HEK293 (cell line): ENCODE measurements at regions not wholly inside any gene's neighbourhood (a gene's known extent, or its start where the extent isn't known, plus 50 kb on each side); places are given as distances from the start of the nearest gene placed in this dataset.

Experiments
- CTCF ChIA-PET: fragments of 350-600 bp; formaldehyde crosslinking; extraction: SDS; loops from one replicate; lab custom pipeline; 2021; ENCODE audit warnings: antibody characterized with exemption; lab: Yijun Ruan, JAX
- POLR2A ChIA-PET: fragments of 300-600 bp; formaldehyde crosslinking; extraction: SDS; loops from one replicate; lab custom pipeline; 2020; ENCODE audit warnings: antibody characterized with exemption, inconsistent platforms; lab: Yijun Ruan, JAX
- H3K27ac ChIP-seq: fragments of 200-500 bp; sonication (Bioruptor generic); 2 replicates; pipeline ENCODE4 v1.5.1; 2014; ENCODE audit warnings: low read depth, low read length, control low read depth, inconsistent platforms; ENCODE audit errors: extremely low read depth
- H3K36me3 ChIP-seq, 2 experiments: fragments of 200-500 bp in 1 of 2; sonication (Bioruptor generic) in 1 of 2; 1 replicate in 1 of 2; 2 replicates in 1 of 2; pipeline ENCODE4 v1.5.1; 2014 to 2017; ENCODE audit warnings: inconsistent platforms in 2 of 2, low read length in 2 of 2; ENCODE audit not compliant: control insufficient read depth in 2 of 2, insufficient read depth in 1 of 2
- H3K4me1 ChIP-seq: fragments of 200-500 bp; sonication (Bioruptor generic); 2 replicates; pipeline ENCODE4 v1.5.1; 2014; ENCODE audit warnings: mild to moderate bottlenecking, low read length, inconsistent platforms; ENCODE audit not compliant: control insufficient read depth, insufficient read depth
- H3K4me3 ChIP-seq: 2 replicates; pipeline ENCODE4 v1.5.1; 2011; ENCODE audit warnings: low read depth, mild to moderate bottlenecking, control low read depth, low read length, moderate library complexity
- H3K9me3 ChIP-seq: fragments of 200-500 bp; sonication (Bioruptor generic); 2 replicates; pipeline ENCODE4 v1.5.1; 2014; ENCODE audit warnings: low read depth, low read length, inconsistent platforms; ENCODE audit not compliant: control insufficient read depth, insufficient read depth
- KLF7 ChIP-seq: fragments of 450-650 bp; formaldehyde crosslinking; IDR thresholded peaks from 2 replicates; pipeline ENCODE4 v1.5.1; 2016; ENCODE audit warnings: missing biosample characterization, missing genetic modification characterization, borderline replicate concordance
- MEIS1 ChIP-seq: sonication (generic); formaldehyde crosslinking; IDR thresholded peaks from 2 replicates; pipeline ENCODE4 v1.8.1; 2022; ENCODE audit warnings: missing genetic modification reagents, mild to moderate bottlenecking, borderline replicate concordance
- REPIN1 ChIP-seq: fragments of 450-650 bp; formaldehyde crosslinking; IDR thresholded peaks from 2 replicates; pipeline ENCODE4 v1.5.1; 2017; ENCODE audit warnings: missing biosample characterization, missing genetic modification characterization, low read depth
- SALL2 ChIP-seq: fragments of 450-650 bp; formaldehyde crosslinking; IDR thresholded peaks from 2 replicates; pipeline ENCODE4 v1.5.0; 2017; ENCODE audit warnings: missing biosample characterization, mild to moderate bottlenecking, missing genetic modification characterization, borderline replicate concordance
- SCRT1 ChIP-seq: fragments of 450-650 bp; formaldehyde crosslinking; IDR thresholded peaks from 2 replicates; pipeline ENCODE4 v1.5.1; 2016; ENCODE audit warnings: missing biosample characterization, missing genetic modification characterization, borderline replicate concordance
- SETDB1 ChIP-seq: IDR thresholded peaks from one replicate; pipeline ENCODE4 v1.6.1; 2017; ENCODE audit warnings: mild to moderate bottlenecking, low read length, moderate library complexity, mixed read lengths; ENCODE audit not compliant: insufficient read length
- ZBTB48 ChIP-seq: fragments of 450-650 bp; formaldehyde crosslinking; IDR thresholded peaks from 2 replicates; pipeline ENCODE4 v1.5.1; 2016; ENCODE audit warnings: missing biosample characterization, missing genetic modification characterization
- ZEB2 ChIP-seq: fragments of 450-650 bp; formaldehyde crosslinking; IDR thresholded peaks from 2 replicates; pipeline ENCODE4 v1.5.1; 2016; ENCODE audit warnings: missing biosample characterization, missing genetic modification characterization
- ZFP37 ChIP-seq: fragments of 450-650 bp; formaldehyde crosslinking; IDR thresholded peaks from 2 replicates; pipeline ENCODE4 v1.5.1; 2016; ENCODE audit warnings: missing biosample characterization, missing genetic modification characterization
- ZNF157 ChIP-seq: fragments of 450-650 bp; formaldehyde crosslinking; IDR thresholded peaks from 2 replicates; pipeline ENCODE4 v1.5.1; 2016; ENCODE audit warnings: missing biosample characterization, missing genetic modification characterization
- ZNF248 ChIP-seq: fragments of 450-650 bp; formaldehyde crosslinking; IDR thresholded peaks from 2 replicates; pipeline ENCODE4 v1.5.1; 2017; ENCODE audit warnings: missing biosample characterization, missing genetic modification characterization
- ZNF544 ChIP-seq: fragments of 450-650 bp; formaldehyde crosslinking; IDR thresholded peaks from 2 replicates; pipeline ENCODE4 v1.5.0; 2017; ENCODE audit warnings: missing biosample characterization, missing genetic modification characterization
- ZNF555 ChIP-seq: fragments of 450-650 bp; formaldehyde crosslinking; conservative IDR thresholded peaks from 2 replicates; pipeline ENCODE4 v1.5.1; 2017; ENCODE audit warnings: missing biosample characterization, mild to moderate bottlenecking, missing genetic modification characterization, inconsistent platforms
- ZNF747 ChIP-seq: fragments of 450-650 bp; formaldehyde crosslinking; IDR thresholded peaks from 2 replicates; pipeline ENCODE4 v1.5.1; 2016; ENCODE audit warnings: missing biosample characterization, missing genetic modification characterization
- ZNF791 ChIP-seq: fragments of 450-650 bp; formaldehyde crosslinking; IDR thresholded peaks from 2 replicates; pipeline ENCODE4 v1.5.1; 2016; ENCODE audit warnings: missing biosample characterization, missing genetic modification characterization
- TF ChIP-seq, protein P1 (sequence below): fragments of 450-650 bp; formaldehyde crosslinking; IDR thresholded peaks from 2 replicates; pipeline ENCODE4 v1.5.1; 2017; ENCODE audit warnings: missing biosample characterization, missing genetic modification characterization
- TF ChIP-seq, protein P2 (sequence below): fragments of 450-650 bp; formaldehyde crosslinking; IDR thresholded peaks from 2 replicates; pipeline ENCODE4 v1.5.1; 2016; ENCODE audit warnings: missing biosample characterization, missing genetic modification characterization
- TF ChIP-seq, protein P3 (sequence below): fragments of 450-650 bp; formaldehyde crosslinking; IDR thresholded peaks from 2 replicates; pipeline ENCODE4 v1.5.1; 2016; ENCODE audit warnings: missing biosample characterization, missing genetic modification characterization, low read depth
- TF ChIP-seq, protein P4 (sequence below): sonication (generic); formaldehyde crosslinking; IDR thresholded peaks from 2 replicates; pipeline ENCODE4 v1.8.1; 2022; ENCODE audit warnings: mild to moderate bottlenecking, moderate library complexity, missing genetic modification reagents
- TF ChIP-seq, protein P5 (sequence below): fragments of 450-650 bp; formaldehyde crosslinking; IDR thresholded peaks from 2 replicates; pipeline ENCODE4 v1.5.1; 2016; ENCODE audit warnings: missing biosample characterization, missing genetic modification characterization

DNA sequence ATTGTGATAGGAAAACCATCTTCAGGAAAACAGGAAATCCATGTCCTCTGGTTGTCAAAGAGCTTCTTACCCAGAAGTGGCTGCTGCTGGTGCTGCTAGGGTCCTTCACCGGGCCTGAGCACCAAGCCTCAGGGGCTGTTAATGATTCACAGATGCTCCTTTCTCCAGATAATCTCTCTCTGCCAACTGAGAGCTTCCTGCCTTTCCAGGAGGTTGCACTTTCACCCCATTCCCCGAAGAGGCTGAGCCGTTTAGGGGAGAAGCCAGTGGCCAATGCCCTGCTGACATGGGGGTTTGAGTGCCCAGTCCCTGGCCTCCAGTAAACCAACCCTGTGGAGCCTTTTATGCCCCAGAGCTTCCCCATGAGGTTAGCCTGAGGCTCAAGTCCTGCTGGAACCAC, 122.4 kb downstream of the CBLN4 start:
- no peak overlapping the region for H3K4me3 ChIP-seq
- H3K4me1 ChIP-seq, result no peaks in the 10 kb centered on the region
- ChIA-PET CTCF (no interaction called here), POLR2A (no interaction called here)
- H3K27ac ChIP-seq, result no peak overlapping the region
- H3K36me3 ChIP-seq, result no peaks in the 10 kb centered on the region
- no peak for TF ChIP-seq SALL2 (tag by site-specific recombination)
- TF ChIP-seq KLF7 (tag by site-specific recombination), result no peak
- no peak for TF ChIP-seq ZFP37 (tag by site-specific recombination)
- no peak for TF ChIP-seq SETDB1
- no peak for TF ChIP-seq ZNF791
- TF ChIP-seq, protein P1, sequence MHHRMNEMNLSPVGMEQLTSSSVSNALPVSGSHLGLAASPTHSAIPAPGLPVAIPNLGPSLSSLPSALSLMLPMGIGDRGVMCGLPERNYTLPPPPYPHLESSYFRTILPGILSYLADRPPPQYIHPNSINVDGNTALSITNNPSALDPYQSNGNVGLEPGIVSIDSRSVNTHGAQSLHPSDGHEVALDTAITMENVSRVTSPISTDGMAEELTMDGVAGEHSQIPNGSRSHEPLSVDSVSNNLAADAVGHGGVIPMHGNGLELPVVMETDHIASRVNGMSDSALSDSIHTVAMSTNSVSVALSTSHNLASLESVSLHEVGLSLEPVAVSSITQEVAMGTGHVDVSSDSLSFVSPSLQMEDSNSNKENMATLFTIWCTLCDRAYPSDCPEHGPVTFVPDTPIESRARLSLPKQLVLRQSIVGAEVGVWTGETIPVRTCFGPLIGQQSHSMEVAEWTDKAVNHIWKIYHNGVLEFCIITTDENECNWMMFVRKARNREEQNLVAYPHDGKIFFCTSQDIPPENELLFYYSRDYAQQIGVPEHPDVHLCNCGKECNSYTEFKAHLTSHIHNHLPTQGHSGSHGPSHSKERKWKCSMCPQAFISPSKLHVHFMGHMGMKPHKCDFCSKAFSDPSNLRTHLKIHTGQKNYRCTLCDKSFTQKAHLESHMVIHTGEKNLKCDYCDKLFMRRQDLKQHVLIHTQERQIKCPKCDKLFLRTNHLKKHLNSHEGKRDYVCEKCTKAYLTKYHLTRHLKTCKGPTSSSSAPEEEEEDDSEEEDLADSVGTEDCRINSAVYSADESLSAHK (tag by site-specific recombination), result no peak
- TF ChIP-seq SCRT1, result no peak
- no peak for TF ChIP-seq ZBTB48 (tag by site-specific recombination)
- no peak for TF ChIP-seq REPIN1 (tag by site-specific recombination)
- TF ChIP-seq, protein P2, sequence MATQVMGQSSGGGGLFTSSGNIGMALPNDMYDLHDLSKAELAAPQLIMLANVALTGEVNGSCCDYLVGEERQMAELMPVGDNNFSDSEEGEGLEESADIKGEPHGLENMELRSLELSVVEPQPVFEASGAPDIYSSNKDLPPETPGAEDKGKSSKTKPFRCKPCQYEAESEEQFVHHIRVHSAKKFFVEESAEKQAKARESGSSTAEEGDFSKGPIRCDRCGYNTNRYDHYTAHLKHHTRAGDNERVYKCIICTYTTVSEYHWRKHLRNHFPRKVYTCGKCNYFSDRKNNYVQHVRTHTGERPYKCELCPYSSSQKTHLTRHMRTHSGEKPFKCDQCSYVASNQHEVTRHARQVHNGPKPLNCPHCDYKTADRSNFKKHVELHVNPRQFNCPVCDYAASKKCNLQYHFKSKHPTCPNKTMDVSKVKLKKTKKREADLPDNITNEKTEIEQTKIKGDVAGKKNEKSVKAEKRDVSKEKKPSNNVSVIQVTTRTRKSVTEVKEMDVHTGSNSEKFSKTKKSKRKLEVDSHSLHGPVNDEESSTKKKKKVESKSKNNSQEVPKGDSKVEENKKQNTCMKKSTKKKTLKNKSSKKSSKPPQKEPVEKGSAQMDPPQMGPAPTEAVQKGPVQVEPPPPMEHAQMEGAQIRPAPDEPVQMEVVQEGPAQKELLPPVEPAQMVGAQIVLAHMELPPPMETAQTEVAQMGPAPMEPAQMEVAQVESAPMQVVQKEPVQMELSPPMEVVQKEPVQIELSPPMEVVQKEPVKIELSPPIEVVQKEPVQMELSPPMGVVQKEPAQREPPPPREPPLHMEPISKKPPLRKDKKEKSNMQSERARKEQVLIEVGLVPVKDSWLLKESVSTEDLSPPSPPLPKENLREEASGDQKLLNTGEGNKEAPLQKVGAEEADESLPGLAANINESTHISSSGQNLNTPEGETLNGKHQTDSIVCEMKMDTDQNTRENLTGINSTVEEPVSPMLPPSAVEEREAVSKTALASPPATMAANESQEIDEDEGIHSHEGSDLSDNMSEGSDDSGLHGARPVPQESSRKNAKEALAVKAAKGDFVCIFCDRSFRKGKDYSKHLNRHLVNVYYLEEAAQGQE (tag by site-specific recombination), result no peak
- TF ChIP-seq ZNF248 (tag by site-specific recombination), result no peak
- TF ChIP-seq, protein P3, sequence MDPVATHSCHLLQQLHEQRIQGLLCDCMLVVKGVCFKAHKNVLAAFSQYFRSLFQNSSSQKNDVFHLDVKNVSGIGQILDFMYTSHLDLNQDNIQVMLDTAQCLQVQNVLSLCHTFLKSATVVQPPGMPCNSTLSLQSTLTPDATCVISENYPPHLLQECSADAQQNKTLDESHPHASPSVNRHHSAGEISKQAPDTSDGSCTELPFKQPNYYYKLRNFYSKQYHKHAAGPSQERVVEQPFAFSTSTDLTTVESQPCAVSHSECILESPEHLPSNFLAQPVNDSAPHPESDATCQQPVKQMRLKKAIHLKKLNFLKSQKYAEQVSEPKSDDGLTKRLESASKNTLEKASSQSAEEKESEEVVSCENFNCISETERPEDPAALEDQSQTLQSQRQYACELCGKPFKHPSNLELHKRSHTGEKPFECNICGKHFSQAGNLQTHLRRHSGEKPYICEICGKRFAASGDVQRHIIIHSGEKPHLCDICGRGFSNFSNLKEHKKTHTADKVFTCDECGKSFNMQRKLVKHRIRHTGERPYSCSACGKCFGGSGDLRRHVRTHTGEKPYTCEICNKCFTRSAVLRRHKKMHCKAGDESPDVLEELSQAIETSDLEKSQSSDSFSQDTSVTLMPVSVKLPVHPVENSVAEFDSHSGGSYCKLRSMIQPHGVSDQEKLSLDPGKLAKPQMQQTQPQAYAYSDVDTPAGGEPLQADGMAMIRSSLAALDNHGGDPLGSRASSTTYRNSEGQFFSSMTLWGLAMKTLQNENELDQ (tag by site-specific recombination), result no peak
- TF ChIP-seq, protein P4, sequence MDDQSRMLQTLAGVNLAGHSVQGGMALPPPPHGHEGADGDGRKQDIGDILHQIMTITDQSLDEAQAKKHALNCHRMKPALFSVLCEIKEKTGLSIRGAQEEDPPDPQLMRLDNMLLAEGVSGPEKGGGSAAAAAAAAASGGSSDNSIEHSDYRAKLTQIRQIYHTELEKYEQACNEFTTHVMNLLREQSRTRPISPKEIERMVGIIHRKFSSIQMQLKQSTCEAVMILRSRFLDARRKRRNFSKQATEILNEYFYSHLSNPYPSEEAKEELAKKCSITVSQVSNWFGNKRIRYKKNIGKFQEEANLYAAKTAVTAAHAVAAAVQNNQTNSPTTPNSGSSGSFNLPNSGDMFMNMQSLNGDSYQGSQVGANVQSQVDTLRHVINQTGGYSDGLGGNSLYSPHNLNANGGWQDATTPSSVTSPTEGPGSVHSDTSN (CRISPR knock-in tag), result no peak
- no peak for TF ChIP-seq MEIS1
- no peak for TF ChIP-seq ZNF544 (tag by site-specific recombination)
- TF ChIP-seq, protein P5, sequence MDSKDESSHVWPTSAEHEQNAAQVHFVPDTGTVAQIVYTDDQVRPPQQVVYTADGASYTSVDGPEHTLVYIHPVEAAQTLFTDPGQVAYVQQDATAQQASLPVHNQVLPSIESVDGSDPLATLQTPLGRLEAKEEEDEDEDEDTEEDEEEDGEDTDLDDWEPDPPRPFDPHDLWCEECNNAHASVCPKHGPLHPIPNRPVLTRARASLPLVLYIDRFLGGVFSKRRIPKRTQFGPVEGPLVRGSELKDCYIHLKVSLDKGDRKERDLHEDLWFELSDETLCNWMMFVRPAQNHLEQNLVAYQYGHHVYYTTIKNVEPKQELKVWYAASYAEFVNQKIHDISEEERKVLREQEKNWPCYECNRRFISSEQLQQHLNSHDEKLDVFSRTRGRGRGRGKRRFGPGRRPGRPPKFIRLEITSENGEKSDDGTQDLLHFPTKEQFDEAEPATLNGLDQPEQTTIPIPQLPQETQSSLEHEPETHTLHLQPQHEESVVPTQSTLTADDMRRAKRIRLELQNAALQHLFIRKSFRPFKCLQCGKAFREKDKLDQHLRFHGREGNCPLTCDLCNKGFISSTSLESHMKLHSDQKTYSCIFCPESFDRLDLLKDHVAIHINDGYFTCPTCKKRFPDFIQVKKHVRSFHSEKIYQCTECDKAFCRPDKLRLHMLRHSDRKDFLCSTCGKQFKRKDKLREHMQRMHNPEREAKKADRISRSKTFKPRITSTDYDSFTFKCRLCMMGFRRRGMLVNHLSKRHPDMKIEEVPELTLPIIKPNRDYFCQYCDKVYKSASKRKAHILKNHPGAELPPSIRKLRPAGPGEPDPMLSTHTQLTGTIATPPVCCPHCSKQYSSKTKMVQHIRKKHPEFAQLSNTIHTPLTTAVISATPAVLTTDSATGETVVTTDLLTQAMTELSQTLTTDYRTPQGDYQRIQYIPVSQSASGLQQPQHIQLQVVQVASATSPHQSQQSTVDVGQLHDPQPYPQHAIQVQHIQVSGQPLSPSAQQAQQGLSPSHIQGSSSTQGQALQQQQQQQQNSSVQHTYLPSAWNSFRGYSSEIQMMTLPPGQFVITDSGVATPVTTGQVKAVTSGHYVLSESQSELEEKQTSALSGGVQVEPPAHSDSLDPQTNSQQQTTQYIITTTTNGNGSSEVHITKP (tag by site-specific recombination), result no peak
- no peak for TF ChIP-seq ZEB2 (tag by site-specific recombination)
- TF ChIP-seq ZNF555 (tag by site-specific recombination), result no peak
- no peak for TF ChIP-seq ZNF157
- TF ChIP-seq ZNF747 (tag by site-specific recombination), result no peak
- H3K9me3 ChIP-seq, result no peaks in the 10 kb centered on the region
